Common myeloid progenitor, CD34-positive (primary cell): ENCODE measurements at regions not wholly inside any gene's neighbourhood (a gene's known extent, or its start where the extent isn't known, plus 50 kb on each side); places are given as distances from the start of the nearest gene placed in this dataset.

ENCODE experiments used
- CTCF ChIA-PET: fragments of 350-600 bp; sonication (Branson Sonifier 250); formaldehyde crosslinking; loops from one replicate; lab custom pipeline; 2021; ENCODE audit warnings: antibody characterized with exemption; lab: Charles Lee
- POLR2A ChIA-PET: fragments of 350-600 bp; sonication (Branson Sonifier 250); formaldehyde crosslinking; loops from one replicate; lab custom pipeline; 2021; ENCODE audit warnings: antibody characterized with exemption; lab: Charles Lee
- DNase-seq, 3 donors: peaks; one replicate each; pipeline versions ENCODE4 v3.0.0 to v3.0.0-alpha.2; 2013
- H3K27ac ChIP-seq, 2 experiments: 1 replicate in 1 of 2; 2 replicates in 1 of 2; pipeline ENCODE4 v1.7.0; 2013; ENCODE audit warnings: inconsistent platforms in 2 of 2, low read length in 2 of 2, mild to moderate bottlenecking in 2 of 2, low read depth in 1 of 2, moderate library complexity in 1 of 2; ENCODE audit not compliant: severe bottlenecking in 2 of 2, insufficient read depth in 1 of 2, poor library complexity in 1 of 2
- H3K27me3 ChIP-seq, 5 experiments: replicated peaks in 2 of 5; 1 replicate in 3 of 5; 2 replicates in 2 of 5; pipeline versions ENCODE4 v1.6.1 to v1.7.0; 2013; ENCODE audit warnings: low read length in 4 of 5, mild to moderate bottlenecking in 2 of 5, moderate library complexity in 2 of 5, inconsistent platforms in 1 of 5; ENCODE audit not compliant: insufficient read depth in 5 of 5, control insufficient read depth in 4 of 5
- H3K36me3 ChIP-seq, 4 experiments: 1 replicate in 2 of 4; 2 replicates in 2 of 4; pipeline versions ENCODE4 v1.6.1 to v1.7.0; 2013; ENCODE audit warnings: low read length in 3 of 4, control low read depth in 1 of 4, mild to moderate bottlenecking in 1 of 4; ENCODE audit not compliant: control insufficient read depth in 4 of 4, insufficient read depth in 4 of 4
- H3K4me1 ChIP-seq, 4 experiments: 1 replicate in 3 of 4; 2 replicates in 1 of 4; pipeline versions ENCODE4 v1.6.1 to v1.7.1; 2013; ENCODE audit warnings: low read length in 3 of 4, mild to moderate bottlenecking in 3 of 4, control low read depth in 1 of 4, inconsistent platforms in 1 of 4, moderate library complexity in 1 of 4; ENCODE audit not compliant: control insufficient read depth in 4 of 4, insufficient read depth in 4 of 4; ENCODE audit errors: control extremely low read depth in 1 of 4
- H3K4me3 ChIP-seq, 7 experiments: 1 replicate in 4 of 7; 2 replicates in 3 of 7; pipeline versions ENCODE4 v1.5.1 to v1.7.0; 2013; ENCODE audit warnings: mild to moderate bottlenecking in 7 of 7, low read length in 6 of 7, moderate library complexity in 6 of 7, inconsistent platforms in 2 of 7, low read depth in 2 of 7, control low read depth in 1 of 7; ENCODE audit not compliant: insufficient read depth in 4 of 7, control insufficient read depth in 1 of 7; ENCODE audit errors: extremely low read depth in 1 of 7
- H3K9me3 ChIP-seq, 5 experiments: 1 replicate in 4 of 5; 2 replicates in 1 of 5; pipeline versions ENCODE4 v1.6.1 to v1.7.1; 2013; ENCODE audit warnings: low read length in 4 of 5, mild to moderate bottlenecking in 2 of 5, inconsistent platforms in 1 of 5, low read depth in 1 of 5, moderate library complexity in 1 of 5; ENCODE audit not compliant: control insufficient read depth in 4 of 5, insufficient read depth in 2 of 5; ENCODE audit errors: control extremely low read depth in 1 of 5
- WGBS: methylation state at CpG from one replicate; pipeline ENCODE4 v1.1.5; 2013; ENCODE audit not compliant: insufficient coverage; 5-methylcytosine and 5-hydroxymethylcytosine counted together

- no peaks in the 10 kb centered on the region for H3K9me3 ChIP-seq
- no peak overlapping the region for H3K27ac ChIP-seq
- no peaks in the 10 kb centered on the region for H3K27me3 ChIP-seq
- CTCF ChIA-PET: no interaction called here
- no peaks in the 10 kb centered on the region for H3K4me1 ChIP-seq
- no peaks in the 10 kb centered on the region for H3K36me3 ChIP-seq
- no peak overlapping the region for H3K4me3 ChIP-seq
- WGBS: 85% methylated on average over 3 of the region's 3 CpGs
- POLR2A ChIA-PET: no interaction called here
- DNase-seq: no peak
Observed at GRCh38 chr14:48111151-48111550, 435.7 kb upstream of the MDGA2 start.

GRCh38 chr14:48107646-48108045, 432.2 kb upstream of the MDGA2 start:
- Histone ChIP-seq H3K4me1 (no peaks in the 10 kb centered on the region), H3K4me3 (no peak overlapping the region)

GRCh38 chr14:48096897-48097296, 421.5 kb upstream of the MDGA2 start:
- H3K9me3 ChIP-seq: peaks cover 0 to 2% (median 0%) of the 10 kb centered on the region in 5 experiments
- no peaks in the 10 kb centered on the region for H3K4me1 ChIP-seq
- no peaks in the 10 kb centered on the region for H3K36me3 ChIP-seq
- POLR2A ChIA-PET: no interaction called here
- no peak overlapping the region for H3K4me3 ChIP-seq
- WGBS: no CpG with 5 or more reads among the region's 2 CpGs
- no peak for DNase-seq
- CTCF ChIA-PET: no interaction called here
- H3K27ac ChIP-seq: no peak overlapping the region
- no peaks in the 10 kb centered on the region for H3K27me3 ChIP-seq

More at GRCh38 chr14:48107646-48108045, 432.2 kb upstream of the MDGA2 start:
- CTCF ChIA-PET: no interaction called here
- POLR2A ChIA-PET: no interaction called here
- WGBS: no CpG with 5 or more reads among the region's 1 CpG
- no peak for DNase-seq
- Histone ChIP-seq H3K9me3 (no peaks in the 10 kb centered on the region), H3K36me3 (no peaks in the 10 kb centered on the region), H3K27ac (no peak overlapping the region), H3K27me3 (no peaks in the 10 kb centered on the region)

- DNase-seq: no peak
- POLR2A ChIA-PET: no interaction called here
- WGBS: 83% methylated on average over 1 of the region's 1 CpG
- no peaks in the 10 kb centered on the region for H3K9me3 ChIP-seq
- no peaks in the 10 kb centered on the region for H3K27me3 ChIP-seq
- no peak overlapping the region for H3K27ac ChIP-seq
- H3K4me1 ChIP-seq: no peaks in the 10 kb centered on the region
- H3K36me3 ChIP-seq: no peaks in the 10 kb centered on the region
- no peak overlapping the region for H3K4me3 ChIP-seq
- CTCF ChIA-PET: no interaction called here
Observed at GRCh38 chr14:48086516-48086915, 411.1 kb upstream of the MDGA2 start.

GRCh38 chr14:48075487-48075886, 400.1 kb upstream of the MDGA2 start:
- ChIA-PET CTCF (no interaction called here), POLR2A (no interaction called here)
- H3K4me3 ChIP-seq: no peak overlapping the region
- no peaks in the 10 kb centered on the region for H3K36me3 ChIP-seq
- WGBS: 100% methylated on average over 1 of the region's 1 CpG
- H3K9me3 ChIP-seq: no peaks in the 10 kb centered on the region
- DNase-seq: no peak
- no peaks in the 10 kb centered on the region for H3K27me3 ChIP-seq
- no peak overlapping the region for H3K27ac ChIP-seq
- no peaks in the 10 kb centered on the region for H3K4me1 ChIP-seq

- CTCF ChIA-PET: no interaction called here
- Histone ChIP-seq H3K4me1 (no peaks in the 10 kb centered on the region), H3K4me3 (no peak overlapping the region), H3K27me3 (no peaks in the 10 kb centered on the region), H3K9me3 (no peaks in the 10 kb centered on the region), H3K36me3 (no peaks in the 10 kb centered on the region), H3K27ac (no peak overlapping the region)
- no peak for DNase-seq
- 57% methylated on average over 1 of the region's 1 CpG for WGBS
- POLR2A ChIA-PET: no interaction called here
Observed at GRCh38 chr14:48052973-48053372, 377.6 kb upstream of the MDGA2 start.

GRCh38 chr14:48035836-48036235, 360.4 kb upstream of the MDGA2 start:
- 92% methylated on average over 8 of the region's 8 CpGs for WGBS
- Histone ChIP-seq H3K27ac (no peak overlapping the region), H3K9me3 (peaks cover 0 to 6% (median 0%) of the 10 kb centered on the region in 5 experiments), H3K4me3 (no peak overlapping the region), H3K27me3 (no peaks in the 10 kb centered on the region), H3K36me3 (no peaks in the 10 kb centered on the region), H3K4me1 (no peaks in the 10 kb centered on the region)
- CTCF ChIA-PET: no interaction called here
- POLR2A ChIA-PET: no interaction called here
- no peak for DNase-seq
